COR-L47 (cell line): ENCODE measurements at regions not wholly inside any gene's neighbourhood (a gene's known extent, or its start where the extent isn't known, plus 50 kb on each side); places are given as distances from the start of the nearest gene placed in this dataset.
A peak's percentile ranks its signal among the peaks of the same experiment; 100 is the strongest.
"Not testable (repeated sequence)": the region's sequence is repeated elsewhere in the genome, so short reads cannot be mapped to it uniquely, and the experiment has no call there.

Source experiments
- DNase-seq: peaks from one replicate; lab custom pipeline; 2025; lab: John Stamatoyannopoulos, UW

- no peak for DNase-seq
Observed at GRCh38 chr10:108358912-108359311, 1194.4 kb upstream of the SORCS1 start.

- DNase-seq = no peak
Observed at GRCh38 chr10:108352771-108353170, 1188.3 kb upstream of the SORCS1 start.

GRCh38 chr10:108348215-108348614 lies 1183.7 kb upstream of the SORCS1 start:
- no peak for DNase-seq

GRCh38 chr10:108346066-108346465 lies 1181.6 kb upstream of the SORCS1 start:
- DNase-seq = no peak

GRCh38 chr10:108338146-108338545 lies 1173.6 kb upstream of the SORCS1 start:
- no peak for DNase-seq

- no peak for DNase-seq
Observed at GRCh38 chr10:108336836-108337235, 1172.3 kb upstream of the SORCS1 start.

GRCh38 chr10:108327706-108328105 lies 1163.2 kb upstream of the SORCS1 start:
- DNase-seq = no peak

- no peak for DNase-seq
Observed at GRCh38 chr10:108323274-108323798, 1158.8 kb upstream of the SORCS1 start.

GRCh38 chr10:108319434-108320222 lies 1155.1 kb upstream of the SORCS1 start:
- DNase-seq = no peak

GRCh38 chr10:108315636-108316035 lies 1151.1 kb upstream of the SORCS1 start:
- not testable (repeated sequence) for DNase-seq

GRCh38 chr10:108307925-108308312 lies 1143.4 kb upstream of the SORCS1 start:
- no peak for DNase-seq

GRCh38 chr10:108307250-108307924 lies 1142.9 kb upstream of the SORCS1 start:
- no peak for DNase-seq

- DNase-seq = no peak
Observed at GRCh38 chr10:108303149-108303548, 1138.6 kb upstream of the SORCS1 start.

- DNase-seq = peak; percentile 21
Observed at GRCh38 chr10:108301002-108301401, 1136.5 kb upstream of the SORCS1 start.

GRCh38 chr10:108290823-108291222 lies 1126.3 kb upstream of the SORCS1 start:
- DNase-seq = no peak

GRCh38 chr10:108275895-108276685 lies 1111.6 kb upstream of the SORCS1 start:
- DNase-seq = no peak

GRCh38 chr10:108260383-108260906 lies 1095.9 kb upstream of the SORCS1 start:
- DNase-seq = no peak

- no peak for DNase-seq
Observed at GRCh38 chr10:108254089-108254488, 1089.6 kb upstream of the SORCS1 start.

- no peak for DNase-seq
Observed at GRCh38 chr10:108252771-108253170, 1088.3 kb upstream of the SORCS1 start.

GRCh38 chr10:108250936-108251620 lies 1086.6 kb upstream of the SORCS1 start:
- no peak for DNase-seq

GRCh38 chr10:108249940-108250339 lies 1085.4 kb upstream of the SORCS1 start:
- no peak for DNase-seq
